ENCODE measurements at regions not wholly inside any gene's neighbourhood (a gene's known extent, or its start where the extent isn't known, plus 50 kb on each side); places are given as distances from the start of the nearest gene placed in this dataset.

GRCh38 chr5:68942169-68942568, 151.6 kb upstream of the SLC30A5 start:
- no peaks in the 10 kb centered on the region for H3K4me1 Mint-ChIP-seq
- H3K27ac Mint-ChIP-seq = no peak overlapping the region
- intact Hi-C loops (cut with micrococcal nuclease) = no loop called here

DNA sequence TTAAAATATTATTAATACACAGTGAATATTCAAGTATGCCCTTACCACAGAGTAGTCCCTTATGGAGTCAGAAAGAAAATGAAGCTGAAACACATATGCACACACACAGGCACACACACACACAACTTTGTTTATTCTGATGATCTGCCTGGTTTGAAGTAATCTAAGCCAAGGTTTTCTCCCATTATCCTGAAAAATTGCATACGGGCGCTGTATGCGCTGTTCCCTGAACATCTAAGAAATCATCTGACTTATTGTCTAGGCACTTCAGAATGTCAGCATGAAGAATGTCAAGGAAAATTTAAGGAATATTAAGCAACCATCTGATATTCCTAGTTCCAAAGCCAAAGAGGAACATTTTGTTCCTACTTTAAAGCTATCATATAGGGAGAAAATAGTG, 147.1 kb upstream of the SLC30A5 start:
- Mint-ChIP-seq H3K36me3 (no peaks in the 10 kb centered on the region), H3K4me3 (no peak overlapping the region), H3K27me3 (ENCODE audit: low read depth in 3 of 3) (peaks cover 3 to 8% (median 3%) of the 10 kb centered on the region in 3 donors), H3K27ac (no peak overlapping the region), H3K9me3 (peaks cover 0 to 13% (median 6%) of the 10 kb centered on the region in 7 donors), H3K4me1 (no peaks in the 10 kb centered on the region)
- intact Hi-C loops (cut with micrococcal nuclease) = no loop called here
- Histone ChIP-seq H3K36me3 (replicated peaks in 1 of 2; ENCODE audit: control insufficient read depth in 1 of 2, insufficient read depth in 2 of 2, low read length in 2 of 2) (no peaks in the 10 kb centered on the region), H3K9ac (ENCODE audit: insufficient read depth, low read length, poor library complexity, severe bottlenecking) (no peak overlapping the region), H4K20me1 (ENCODE audit: insufficient read depth, low read length) (no peaks in the 10 kb centered on the region), H2AFZ (ENCODE audit: insufficient read depth, low read depth, low read length, poor library complexity, severe bottlenecking) (no peak overlapping the region), H3K4me3 (replicated peaks in 1 of 3; ENCODE audit: low read depth in 2 of 3, low read length in 3 of 3) (no peak overlapping the region), H3K27me3 (ENCODE audit: control insufficient read depth in 2 of 2, insufficient read depth in 2 of 2, low read length in 2 of 2) (no peaks in the 10 kb centered on the region), H3K4me2 (replicated peaks; ENCODE audit: extremely low read depth, low read length, poor library complexity, severe bottlenecking) (no peak overlapping the region), H3K9me3 (replicated peaks in 1 of 2; ENCODE audit: control insufficient read depth in 1 of 2, insufficient read depth in 1 of 2, low read length in 2 of 2) (no peaks in the 10 kb centered on the region), H3K27ac (ENCODE audit: low read depth in 1 of 2, low read length in 2 of 2) (no peak overlapping the region), H3K79me2 (ENCODE audit: insufficient read depth, low read length) (no peaks in the 10 kb centered on the region), H3K4me1 (ENCODE audit: control insufficient read depth in 1 of 2, insufficient read depth in 2 of 2, low read length in 2 of 2) (no peaks in the 10 kb centered on the region)
- TF ChIP-seq, protein P1, sequence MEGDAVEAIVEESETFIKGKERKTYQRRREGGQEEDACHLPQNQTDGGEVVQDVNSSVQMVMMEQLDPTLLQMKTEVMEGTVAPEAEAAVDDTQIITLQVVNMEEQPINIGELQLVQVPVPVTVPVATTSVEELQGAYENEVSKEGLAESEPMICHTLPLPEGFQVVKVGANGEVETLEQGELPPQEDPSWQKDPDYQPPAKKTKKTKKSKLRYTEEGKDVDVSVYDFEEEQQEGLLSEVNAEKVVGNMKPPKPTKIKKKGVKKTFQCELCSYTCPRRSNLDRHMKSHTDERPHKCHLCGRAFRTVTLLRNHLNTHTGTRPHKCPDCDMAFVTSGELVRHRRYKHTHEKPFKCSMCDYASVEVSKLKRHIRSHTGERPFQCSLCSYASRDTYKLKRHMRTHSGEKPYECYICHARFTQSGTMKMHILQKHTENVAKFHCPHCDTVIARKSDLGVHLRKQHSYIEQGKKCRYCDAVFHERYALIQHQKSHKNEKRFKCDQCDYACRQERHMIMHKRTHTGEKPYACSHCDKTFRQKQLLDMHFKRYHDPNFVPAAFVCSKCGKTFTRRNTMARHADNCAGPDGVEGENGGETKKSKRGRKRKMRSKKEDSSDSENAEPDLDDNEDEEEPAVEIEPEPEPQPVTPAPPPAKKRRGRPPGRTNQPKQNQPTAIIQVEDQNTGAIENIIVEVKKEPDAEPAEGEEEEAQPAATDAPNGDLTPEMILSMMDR (IDR thresholded peaks at IDR 0.05) = no peak
- WGBS (ENCODE audit: insufficient coverage) = no CpG with 5 or more reads among the region's 3 CpGs
- no peak for DNase-seq

More at GRCh38 chr5:68942169-68942568, 151.6 kb upstream of the SLC30A5 start:
- H3K27me3 ChIP-seq (ENCODE audit: control insufficient read depth in 2 of 2, insufficient read depth in 2 of 2, low read length in 2 of 2) = no peaks in the 10 kb centered on the region
- no peaks in the 10 kb centered on the region for H3K36me3 Mint-ChIP-seq
- H3K9me3 Mint-ChIP-seq = peaks cover 3 to 20% (median 13%) of the 10 kb centered on the region in 7 donors
- 100% methylated on average over 2 of the region's 2 CpGs for WGBS (ENCODE audit: insufficient coverage)
- peaks cover 0 to 1% (median 0%) of the 10 kb centered on the region in 3 donors for H3K27me3 Mint-ChIP-seq (ENCODE audit: low read depth in 3 of 3)
- H3K4me3 ChIP-seq (replicated peaks in 1 of 3; ENCODE audit: low read depth in 2 of 3, low read length in 3 of 3) = no peak overlapping the region
- no peaks in the 10 kb centered on the region for H3K36me3 ChIP-seq (replicated peaks in 1 of 2; ENCODE audit: control insufficient read depth in 1 of 2, insufficient read depth in 2 of 2, low read length in 2 of 2)
- H3K9me3 ChIP-seq (replicated peaks in 1 of 2; ENCODE audit: control insufficient read depth in 1 of 2, insufficient read depth in 1 of 2, low read length in 2 of 2) = no peaks in the 10 kb centered on the region
- no peak overlapping the region for H3K4me2 ChIP-seq (replicated peaks; ENCODE audit: extremely low read depth, low read length, poor library complexity, severe bottlenecking)
- no peak overlapping the region for H2AFZ ChIP-seq (ENCODE audit: insufficient read depth, low read depth, low read length, poor library complexity, severe bottlenecking)
- no peak overlapping the region for H3K27ac ChIP-seq (ENCODE audit: low read depth in 1 of 2, low read length in 2 of 2)
- H3K4me1 ChIP-seq (ENCODE audit: control insufficient read depth in 1 of 2, insufficient read depth in 2 of 2, low read length in 2 of 2) = no peaks in the 10 kb centered on the region
- DNase-seq = no peak
- TF ChIP-seq, protein P1 (IDR thresholded peaks at IDR 0.05) = no peak
- H4K20me1 ChIP-seq (ENCODE audit: insufficient read depth, low read length) = no peaks in the 10 kb centered on the region
- H3K4me3 Mint-ChIP-seq = no peak overlapping the region
- no peaks in the 10 kb centered on the region for H3K79me2 ChIP-seq (ENCODE audit: insufficient read depth, low read length)
- no peak overlapping the region for H3K9ac ChIP-seq (ENCODE audit: insufficient read depth, low read length, poor library complexity, severe bottlenecking)

Data from CD14-positive monocyte (primary cell).